CD14-positive monocyte (primary cell): ENCODE measurements at regions not wholly inside any gene's neighbourhood (a gene's known extent, or its start where the extent isn't known, plus 50 kb on each side); places are given as distances from the start of the nearest gene placed in this dataset.

ENCODE experiments used
- DNase-seq, 3 donors: peaks; one replicate each; pipeline ENCODE4 v3.0.0-alpha.2; 2011 to 2022
- H2AFZ ChIP-seq: 2 replicates; pipeline ENCODE4 v1.6.0; 2012; ENCODE audit warnings: mild to moderate bottlenecking, low read depth, low read length, inconsistent platforms; ENCODE audit not compliant: insufficient read depth, poor library complexity, severe bottlenecking
- H3K27ac ChIP-seq, 2 donors: 1 replicate in 1 of 2; 2 replicates in 1 of 2; pipeline ENCODE4 v1.5.1; 2012 to 2013; ENCODE audit warnings: low read length in 2 of 2, control low read depth in 1 of 2, inconsistent platforms in 1 of 2, low read depth in 1 of 2, mild to moderate bottlenecking in 1 of 2
- H3K27me3 ChIP-seq, 2 donors: one replicate each; pipeline versions ENCODE4 v1.6.0 to v1.6.1; 2011 to 2013; ENCODE audit warnings: low read length in 2 of 2; ENCODE audit not compliant: control insufficient read depth in 2 of 2, insufficient read depth in 2 of 2
- H3K36me3 ChIP-seq, 2 donors: replicated peaks in 1 of 2; 1 replicate in 1 of 2; 2 replicates in 1 of 2; pipeline versions ENCODE4 v1.5.1 to v1.6.1; 2012 to 2013; ENCODE audit warnings: low read length in 2 of 2, control low read depth in 1 of 2, inconsistent platforms in 1 of 2, mild to moderate bottlenecking in 1 of 2; ENCODE audit not compliant: insufficient read depth in 2 of 2, control insufficient read depth in 1 of 2
- H3K4me1 ChIP-seq, 2 donors: 1 replicate in 1 of 2; 2 replicates in 1 of 2; pipeline versions ENCODE4 v1.5.1 to v1.6.1; 2012 to 2013; ENCODE audit warnings: low read length in 2 of 2, control low read depth in 1 of 2, inconsistent platforms in 1 of 2, mild to moderate bottlenecking in 1 of 2, moderate library complexity in 1 of 2; ENCODE audit not compliant: insufficient read depth in 2 of 2, control insufficient read depth in 1 of 2
- H3K4me2 ChIP-seq: replicated peaks from 2 replicates; pipeline ENCODE3; 2012; ENCODE audit warnings: low read length, moderate library complexity, mild to moderate bottlenecking; ENCODE audit not compliant: poor library complexity, severe bottlenecking; ENCODE audit errors: extremely low read depth
- H3K4me3 ChIP-seq, 3 experiments: fragments of 200-600 bp in 1 of 3; sonication (generic) in 1 of 3; replicated peaks in 1 of 3; 1 replicate in 2 of 3; 2 replicates in 1 of 3; pipeline ENCODE4 v1.5.1; 2011 to 2013; ENCODE audit warnings: low read length in 3 of 3, mild to moderate bottlenecking in 3 of 3, control low read depth in 2 of 3, low read depth in 2 of 3, inconsistent platforms in 1 of 3, moderate library complexity in 1 of 3
- H3K79me2 ChIP-seq: 2 replicates; pipeline ENCODE4 v1.6.0; 2012; ENCODE audit warnings: mild to moderate bottlenecking, control low read depth, inconsistent platforms, low read length, moderate library complexity; ENCODE audit not compliant: insufficient read depth
- H3K9ac ChIP-seq: 2 replicates; pipeline ENCODE4 v1.6.0; 2017; ENCODE audit warnings: low read length, mild to moderate bottlenecking; ENCODE audit not compliant: insufficient read depth, poor library complexity, severe bottlenecking
- H3K9me3 ChIP-seq, 2 donors: replicated peaks in 1 of 2; 1 replicate in 1 of 2; 2 replicates in 1 of 2; pipeline versions ENCODE4 v1.5.1 to v1.6.1; 2012 to 2013; ENCODE audit warnings: low read length in 2 of 2, control low read depth in 1 of 2; ENCODE audit not compliant: control insufficient read depth in 1 of 2, insufficient read depth in 1 of 2
- H4K20me1 ChIP-seq: 2 replicates; pipeline ENCODE4 v1.6.0; 2012; ENCODE audit warnings: mild to moderate bottlenecking, low read length, control low read depth, moderate library complexity; ENCODE audit not compliant: insufficient read depth
- H3K27ac Mint-ChIP-seq, 7 donors: one replicate each; pipeline ENCODE4 v1.8.0; 2020; ENCODE audit warnings: mild to moderate bottlenecking in 7 of 7, mixed read lengths in 7 of 7, moderate library complexity in 6 of 7, inconsistent platforms in 2 of 7
- H3K27me3 Mint-ChIP-seq, 3 donors: one replicate each; pipeline ENCODE4 v1.8.0; 2021 to 2022; ENCODE audit warnings: low read depth in 3 of 3, mild to moderate bottlenecking in 3 of 3, mixed read lengths in 3 of 3, moderate library complexity in 3 of 3, inconsistent platforms in 1 of 3
- H3K36me3 Mint-ChIP-seq, 2 donors: one replicate each; pipeline ENCODE4 v1.8.0; 2020; ENCODE audit warnings: mixed read lengths in 2 of 2, inconsistent platforms in 1 of 2, mild to moderate bottlenecking in 1 of 2
- H3K4me1 Mint-ChIP-seq: one replicate; pipeline ENCODE4 v1.8.0; 2020; ENCODE audit warnings: mild to moderate bottlenecking, mixed read lengths
- H3K4me3 Mint-ChIP-seq, 2 donors: one replicate each; pipeline ENCODE4 v1.8.0; 2020; ENCODE audit warnings: mild to moderate bottlenecking in 2 of 2, mixed read lengths in 2 of 2, moderate library complexity in 1 of 2
- H3K9me3 Mint-ChIP-seq, 7 donors: one replicate each; pipeline ENCODE4 v1.8.0; 2020 to 2022; ENCODE audit warnings: mixed read lengths in 7 of 7, mild to moderate bottlenecking in 6 of 7, moderate library complexity in 6 of 7, inconsistent platforms in 2 of 7
- CTCF ChIP-seq: fragments of 200-600 bp; IDR thresholded peaks from one replicate; pipeline ENCODE4 v1.8.0; 2022; ENCODE audit warnings: antibody characterized with exemption, mild to moderate bottlenecking
- WGBS: methylation state at CpG from one replicate; pipeline ENCODE4 v1.1.5; 2013; ENCODE audit warnings: missing lambda C conversion rate; ENCODE audit not compliant: insufficient coverage; 5-methylcytosine and 5-hydroxymethylcytosine counted together
- intact Hi-C, 2 donors: fragments of 100-400 bp; cut with micrococcal nuclease; formaldehyde crosslinking; loops; one replicate each; pipeline versions ENCODE4 v1.15.0 to v1.15.1; 2023

- Histone ChIP-seq H3K4me3 (no peak overlapping the region), H3K4me2 (no peak overlapping the region), H4K20me1 (no peaks in the 10 kb centered on the region), H3K4me1 (no peaks in the 10 kb centered on the region), H3K9me3 (no peaks in the 10 kb centered on the region), H3K27ac (no peak overlapping the region), H3K36me3 (no peaks in the 10 kb centered on the region), H3K79me2 (no peaks in the 10 kb centered on the region), H3K9ac (no peak overlapping the region), H3K27me3 (no peaks in the 10 kb centered on the region), H2AFZ (no peak overlapping the region)
- intact Hi-C loops, result no loop called here
- no peaks in the 10 kb centered on the region for H3K36me3 Mint-ChIP-seq
- DNase-seq, result no peak
- peaks cover 3 to 8% (median 6%) of the 10 kb centered on the region in 3 donors for H3K27me3 Mint-ChIP-seq
- no peak overlapping the region for H3K4me3 Mint-ChIP-seq
- no peaks in the 10 kb centered on the region for H3K4me1 Mint-ChIP-seq
- H3K27ac Mint-ChIP-seq, result peak overlapping the region in 1 of 7 donors; percentile 24
- H3K9me3 Mint-ChIP-seq, result peaks cover 0 to 6% (median 0%) of the 10 kb centered on the region in 7 donors
- 84% methylated on average over 10 of the region's 17 CpGs for WGBS
- no peak for TF ChIP-seq CTCF
Observed at GRCh38 chr2:71861186-71862160, 286.2 kb downstream of the CYP26B1 start.

- Mint-ChIP-seq H3K27me3 (peaks cover 3 to 8% (median 6%) of the 10 kb centered on the region in 3 donors), H3K27ac (no peak overlapping the region), H3K4me1 (no peaks in the 10 kb centered on the region), H3K36me3 (no peaks in the 10 kb centered on the region), H3K9me3 (peaks cover 0 to 6% (median 0%) of the 10 kb centered on the region in 7 donors), H3K4me3 (no peak overlapping the region)
- H3K27ac ChIP-seq, result no peak overlapping the region
- H3K27me3 ChIP-seq, result no peaks in the 10 kb centered on the region
- H3K4me1 ChIP-seq, result no peaks in the 10 kb centered on the region
- no peaks in the 10 kb centered on the region for H3K9me3 ChIP-seq
- H4K20me1 ChIP-seq, result no peaks in the 10 kb centered on the region
- no peak for TF ChIP-seq CTCF
- no peak overlapping the region for H3K4me3 ChIP-seq
- no peaks in the 10 kb centered on the region for H3K79me2 ChIP-seq
- no peak overlapping the region for H3K9ac ChIP-seq
- no peak overlapping the region for H3K4me2 ChIP-seq
- no peaks in the 10 kb centered on the region for H3K36me3 ChIP-seq
- WGBS, result 100% methylated on average over 4 of the region's 4 CpGs
- H2AFZ ChIP-seq, result no peak overlapping the region
- intact Hi-C loops, result no loop called here
- DNase-seq, result no peak
Observed at GRCh38 chr2:71860381-71860926, 287.2 kb downstream of the CYP26B1 start.
